IMR-90 (cell line): ENCODE measurements at regions not wholly inside any gene's neighbourhood (a gene's known extent, or its start where the extent isn't known, plus 50 kb on each side); places are given as distances from the start of the nearest gene placed in this dataset.

Source experiments
- ATAC-seq: fragments of 200-7000 bp; cut with Tn5 transposase; 2 replicates; pipeline ENCODE4 v1.9.1; 2020; ENCODE audit warnings: low read depth, mild to moderate bottlenecking, moderate library complexity
- BruUV-seq: library from RNA; stranded (reverse); fragments of 400-500 nt; replicated peaks from 2 replicates; lab custom pipeline; 2021; lab: Mats Ljungman, UMichigan
- CTCF ChIA-PET: fragments of 300-600 bp; formaldehyde crosslinking; extraction: SDS; loops from one replicate; lab custom pipeline; 2021; ENCODE audit warnings: antibody characterized with exemption; lab: Yijun Ruan, JAX
- POLR2A ChIA-PET: fragments of 300-600 bp; sonication (Branson Sonifier 250); formaldehyde crosslinking; loops from one replicate; lab custom pipeline; 2022; ENCODE audit warnings: antibody characterized with exemption; ENCODE audit not compliant: unreplicated experiment; lab: Charles Lee
- DNase-seq: peaks from one replicate; pipeline ENCODE4 v3.0.0; 2013
- H2AFZ ChIP-seq: replicated peaks from 2 replicates; pipeline ENCODE3; 2013; ENCODE audit warnings: low read length, mild to moderate bottlenecking; ENCODE audit not compliant: poor library complexity
- H2AK5ac ChIP-seq: 2 replicates; pipeline ENCODE4 v1.6.1; 2013; ENCODE audit warnings: low read depth, low read length, inconsistent platforms
- H2AK9ac ChIP-seq: replicated peaks from 2 replicates; pipeline ENCODE3; 2013; ENCODE audit warnings: mild to moderate bottlenecking, low read depth, low read length, moderate library complexity; ENCODE audit not compliant: poor library complexity
- H2BK120ac ChIP-seq: 2 replicates; pipeline ENCODE4 v1.6.1; 2013; ENCODE audit warnings: low read depth, low read length, inconsistent platforms
- H2BK15ac ChIP-seq: 3 replicates; pipeline ENCODE4 v1.6.1; 2013; ENCODE audit warnings: low read depth, low read length, inconsistent platforms
- H2BK20ac ChIP-seq: 2 replicates; pipeline ENCODE4 v1.6.1; 2013; ENCODE audit warnings: low read depth, mild to moderate bottlenecking, inconsistent platforms, low read length, moderate library complexity
- H2BK5ac ChIP-seq: 2 replicates; pipeline ENCODE4 v1.6.1; 2013; ENCODE audit warnings: mild to moderate bottlenecking, low read depth, low read length, inconsistent platforms; ENCODE audit not compliant: poor library complexity, severe bottlenecking
- H3K14ac ChIP-seq: replicated peaks from 2 replicates; pipeline ENCODE4 v1.6.1; 2013; ENCODE audit warnings: low read depth, low read length, inconsistent platforms
- H3K18ac ChIP-seq: 2 replicates; pipeline ENCODE4 v1.6.1; 2013; ENCODE audit warnings: low read depth, low read length, control low read depth
- H3K23ac ChIP-seq: 2 replicates; pipeline ENCODE4 v1.6.1; 2013; ENCODE audit warnings: low read depth, low read length, inconsistent platforms
- H3K27ac ChIP-seq: 2 replicates; pipeline ENCODE4 v1.5.1; 2013; ENCODE audit warnings: mild to moderate bottlenecking, control low read depth, low read length; ENCODE audit not compliant: insufficient read depth
- H3K27me3 ChIP-seq: 2 replicates; pipeline ENCODE4 v1.6.1; 2013; ENCODE audit warnings: low read length; ENCODE audit not compliant: control insufficient read depth, insufficient read depth
- H3K36me3 ChIP-seq: 2 replicates; pipeline ENCODE4 v1.6.1; 2013; ENCODE audit warnings: low read length, mixed read lengths; ENCODE audit not compliant: control insufficient read depth, insufficient read depth
- H3K4ac ChIP-seq: 2 replicates; pipeline ENCODE4 v1.6.1; 2013; ENCODE audit warnings: low read depth, low read length, inconsistent platforms
- H3K4me1 ChIP-seq: 2 replicates; pipeline ENCODE4 v1.6.1; 2013; ENCODE audit warnings: low read length, mixed read lengths; ENCODE audit not compliant: control insufficient read depth, insufficient read depth
- H3K4me2 ChIP-seq: 2 replicates; pipeline ENCODE4 v1.6.1; 2013; ENCODE audit warnings: low read depth, mild to moderate bottlenecking, control low read depth, low read length, moderate library complexity
- H3K4me3 ChIP-seq: 2 replicates; pipeline ENCODE4 v1.5.1; 2013; ENCODE audit warnings: low read depth, mild to moderate bottlenecking, control low read depth, low read length, moderate library complexity; ENCODE audit not compliant: insufficient read depth
- H3K56ac ChIP-seq: 2 replicates; pipeline ENCODE4 v1.6.1; 2013; ENCODE audit warnings: low read length, inconsistent platforms; ENCODE audit not compliant: insufficient read depth; ENCODE audit errors: extremely low read depth
- H3K79me1 ChIP-seq, 2 experiments: 2 replicates each; pipeline ENCODE4 v1.6.1; 2013; ENCODE audit warnings: low read length in 2 of 2, inconsistent platforms in 1 of 2, low read depth in 1 of 2
- H3K9ac ChIP-seq: 2 replicates; pipeline ENCODE4 v1.6.1; 2013; ENCODE audit warnings: low read depth, low read length, control low read depth
- H3K9me1 ChIP-seq: 2 replicates; pipeline ENCODE4 v1.6.1; 2013; ENCODE audit warnings: low read length, inconsistent platforms; ENCODE audit not compliant: insufficient read depth
- H3K9me3 ChIP-seq: 2 replicates; pipeline ENCODE4 v1.6.1; 2013; ENCODE audit warnings: low read length; ENCODE audit not compliant: control insufficient read depth, insufficient read depth
- H4K20me1 ChIP-seq: 2 replicates; pipeline ENCODE4 v1.6.1; 2013; ENCODE audit warnings: low read length, inconsistent platforms; ENCODE audit not compliant: insufficient read depth
- H4K5ac ChIP-seq: 2 replicates; pipeline ENCODE4 v1.6.1; 2013; ENCODE audit warnings: mild to moderate bottlenecking, low read depth, low read length, control low read depth
- H4K8ac ChIP-seq, 2 experiments: 2 replicates each; pipeline ENCODE4 v1.6.1; 2013; ENCODE audit warnings: low read depth in 2 of 2, low read length in 2 of 2, control low read depth in 1 of 2, inconsistent platforms in 1 of 2
- H4K91ac ChIP-seq: 2 replicates; pipeline ENCODE4 v1.6.1; 2013; ENCODE audit warnings: low read depth, low read length, inconsistent platforms; ENCODE audit not compliant: insufficient read depth
- BHLHE40 ChIP-seq: fragments of 150-350 bp; IDR thresholded peaks from 2 replicates; pipeline ENCODE4 v1.6.1; 2016; ENCODE audit warnings: mild to moderate bottlenecking, low read depth, low read length
- CTCF ChIP-seq: conservative IDR thresholded peaks from 2 replicates; pipeline ENCODE4 v1.5.1; 2012; ENCODE audit warnings: mild to moderate bottlenecking, low read depth, low read length, improper control_type of control experiment
- ELK1 ChIP-seq: fragments of 150-350 bp; IDR thresholded peaks from 2 replicates; pipeline ENCODE4 v1.6.1; 2016; ENCODE audit warnings: low read depth, mild to moderate bottlenecking, low read length, moderate library complexity, borderline replicate concordance
- FOS ChIP-seq: fragments of 150-350 bp; IDR thresholded peaks from 2 replicates; pipeline ENCODE4 v1.6.1; 2016; ENCODE audit warnings: low read depth, low read length
- MAFK ChIP-seq: IDR thresholded peaks from 2 replicates; pipeline ENCODE4 v1.6.1; 2012; ENCODE audit warnings: low read depth, low read length, improper control_type of control experiment
- MAZ ChIP-seq: IDR thresholded peaks from 2 replicates; pipeline ENCODE4 v1.6.1; 2012; ENCODE audit warnings: low read depth, mild to moderate bottlenecking, low read length, improper control_type of control experiment, moderate library complexity, borderline replicate concordance
- POLR2A ChIP-seq: IDR thresholded peaks from 2 replicates; pipeline ENCODE4 v1.6.1; 2012; ENCODE audit warnings: mild to moderate bottlenecking, low read depth, low read length
- RAD21 ChIP-seq: IDR thresholded peaks from 2 replicates; pipeline ENCODE4 v1.6.1; 2012; ENCODE audit warnings: low read length, improper control_type of control experiment
- RCOR1 ChIP-seq: IDR thresholded peaks from 2 replicates; pipeline ENCODE4 v1.6.1; 2012; ENCODE audit warnings: mild to moderate bottlenecking, low read length, improper control_type of control experiment; ENCODE audit not compliant: insufficient replicate concordance
- SMC3 ChIP-seq: fragments of 150-350 bp; IDR thresholded peaks from 2 replicates; pipeline ENCODE4 v1.6.1; 2016; ENCODE audit warnings: low read depth, mild to moderate bottlenecking, antibody characterized with exemption, low read length, moderate library complexity
- USF2 ChIP-seq: fragments of 150-350 bp; IDR thresholded peaks from 2 replicates; pipeline ENCODE4 v1.6.1; 2017; ENCODE audit warnings: mild to moderate bottlenecking, antibody characterized with exemption, low read length, low read depth
- WGBS, 2 experiments: methylation state at CpG; one replicate each; pipeline versions ENCODE4 v1.1.5 to v1.1.7; 2013; ENCODE audit warnings: missing lambda C conversion rate in 2 of 2; ENCODE audit not compliant: insufficient read length in 1 of 2; ENCODE audit errors: extremely low coverage in 2 of 2; 5-methylcytosine and 5-hydroxymethylcytosine counted together
- dilution Hi-C: fragments of 300-500 bp; cut with HindIII; formaldehyde crosslinking; loops from one replicate; pipeline ENCODE4 v1.14.3; 2018; ENCODE audit warnings: low sequenced_read_pairs; ENCODE audit not compliant: unreplicated experiment
- in situ Hi-C: fragments of 300-500 bp; cut with MboI; formaldehyde crosslinking; loops from 3 replicates; pipeline ENCODE4 v1.14.3; 2019; ENCODE audit warnings: low sequenced_read_pairs, inconsistent platforms, mixed read lengths
- intact Hi-C: fragments of 100-400 bp; cut with micrococcal nuclease; formaldehyde crosslinking; loops from 2 replicates; pipeline ENCODE4 v1.10.0; 2022

- Histone ChIP-seq H2BK15ac (peak overlapping the region; percentile 96), H3K23ac (peak overlapping the region; percentile 100), H4K20me1 (no peaks in the 10 kb centered on the region), H3K79me1 (peaks cover 0 to 18% of the 10 kb centered on the region in 2 experiments; a peak in 2 of 4 replicates), H3K9ac (peak overlapping the region; percentile 75), H2BK120ac (peak overlapping the region; percentile 100), H4K8ac (peak overlapping the region; percentile 56 to 99), H2BK5ac (peak overlapping the region; percentile 100), H4K91ac (peak overlapping the region; percentile 100), H3K18ac (peak overlapping the region; percentile 99), H4K5ac (peak overlapping the region; percentile 99), H3K9me3 (no peaks in the 10 kb centered on the region), H3K9me1 (peaks cover 15% of the 10 kb centered on the region), H3K27me3 (no peaks in the 10 kb centered on the region), H3K4me1 (peaks cover 20% of the 10 kb centered on the region), H3K4ac (peak overlapping the region; percentile 100), H3K56ac (peak overlapping the region; percentile 100), H3K4me3 (no peak overlapping the region; the same call in 1 of the 2 replicates), H2BK20ac (peak overlapping the region; percentile 100), H3K36me3 (no peaks in the 10 kb centered on the region), H2AK9ac (peak overlapping the region; percentile 96), H3K27ac (peak overlapping the region; percentile 93), H2AK5ac (peak overlapping the region; percentile 99), H2AFZ (peak overlapping the region; percentile 80), H3K14ac (peak overlapping the region; percentile 100), H3K4me2 (peak overlapping the region; percentile 83)
- ChIA-PET CTCF (interaction anchor here (0.6 to 1.2 kb wide), 5 partner anchors 14 to 453 kb away, joined by 3 to 5 read pairs (median 3); no protein-coding TSS in a partner anchor), POLR2A (no interaction called here)
- TF ChIP-seq MAFK (no peak), POLR2A (peak; percentile 56; the same call in 1 of the 2 replicates), MAZ (0 out of 2 replicates have a peak, but pooled peaks have one; percentile 12), CTCF (no peak), BHLHE40 (peak; percentile 29; the same call in 1 of the 2 replicates), RAD21 (peak; percentile 31; the same call in 1 of the 2 replicates), ELK1 (no peak), RCOR1 (peak; percentile 78), FOS (peak; percentile 90), USF2 (no peak), SMC3 (0 out of 2 replicates have a peak, but pooled peaks have one; percentile 2)
- DNase-seq (peak; percentile 98), ATAC-seq (peak; percentile 85)
- BruUV-seq, result no TSS peak
- WGBS, 2 experiments, result no CpG with 5 or more reads among the region's 3 CpGs
- in situ Hi-C loops, result no loop called here
- dilution Hi-C loops, result no loop called here
- intact Hi-C loops, result loop anchor here (1.0 kb wide), 2 partner anchors 164 to 246 kb away; no protein-coding TSS in a partner anchor
Observed at GRCh38 chr15:39140060-39140604, 440.7 kb upstream of the THBS1 start.
